Kidney (tissue), 13 donors: ENCODE measurements at regions not wholly inside any gene's neighbourhood (a gene's known extent, or its start where the extent isn't known, plus 50 kb on each side); places are given as distances from the start of the nearest gene placed in this dataset.

ENCODE experiments used
- DNase-seq, 5 donors: peaks; one replicate each; pipeline ENCODE4 v3.0.0-alpha.2; 2013 to 2020
- FAIRE-seq: peaks from 2 replicates; lab custom pipeline; 2012; peaks lifted over from hg19 to GRCh38; lab: Jason Lieb, UNC
- H3K27ac ChIP-seq, 2 donors: one replicate each; pipeline ENCODE4 v1.7.0; 2013; ENCODE audit warnings: low read depth in 2 of 2, low read length in 2 of 2, inconsistent platforms in 1 of 2
- H3K27me3 ChIP-seq: one replicate; pipeline ENCODE4 v1.7.1; 2013; ENCODE audit warnings: low read length, inconsistent platforms; ENCODE audit not compliant: control insufficient read depth, insufficient read depth
- H3K36me3 ChIP-seq, 3 donors: one replicate each; pipeline versions ENCODE4 v1.7.0 to v1.7.1; 2013; ENCODE audit warnings: low read length in 3 of 3, control low read depth in 1 of 3, inconsistent platforms in 1 of 3; ENCODE audit not compliant: insufficient read depth in 3 of 3, control insufficient read depth in 2 of 3
- H3K4me1 ChIP-seq, 3 donors: one replicate each; pipeline versions ENCODE4 v1.7.0 to v1.7.1; 2013; ENCODE audit warnings: low read length in 3 of 3, inconsistent platforms in 1 of 3, low read depth in 1 of 3; ENCODE audit not compliant: control insufficient read depth in 2 of 3, insufficient read depth in 2 of 3
- H3K4me3 ChIP-seq, 3 donors: one replicate each; pipeline versions ENCODE4 v1.7.0 to v1.8.1; 2013; ENCODE audit warnings: low read length in 3 of 3, control low read depth in 1 of 3, inconsistent platforms in 1 of 3
- H3K9ac ChIP-seq, 3 donors: one replicate each; pipeline versions ENCODE4 v1.7.0 to v1.7.1; 2013; ENCODE audit warnings: low read length in 3 of 3, control low read depth in 1 of 3, inconsistent platforms in 1 of 3
- H3K9me3 ChIP-seq, 3 donors: one replicate each; pipeline versions ENCODE4 v1.7.0 to v1.7.1; 2013; ENCODE audit warnings: low read length in 3 of 3, control low read depth in 1 of 3, inconsistent platforms in 1 of 3; ENCODE audit not compliant: control insufficient read depth in 2 of 3, insufficient read depth in 1 of 3
- intact Hi-C: fragments of 100-400 bp; cut with DNase I; formaldehyde crosslinking; loops from one replicate; pipeline ENCODE4 v1.11.1; 2022
- TF ChIP-seq, protein P1 (sequence below): IDR thresholded peaks from 3 replicates; pipeline ENCODE4 v1.5.1; 2012; ENCODE audit warnings: mild to moderate bottlenecking, moderate library complexity, borderline replicate concordance; ENCODE audit not compliant: insufficient read depth; ENCODE audit errors: extremely low read depth
- donor health status: control.
- donor health status: control.
- donor health status: control.
- donor health status: control.
- donor health status: control.
- donor health status: DM: yes; HTN: yes; CAD: no.
- donor health status: Normal renal cell carcinoma (clear cell type).

DNA sequence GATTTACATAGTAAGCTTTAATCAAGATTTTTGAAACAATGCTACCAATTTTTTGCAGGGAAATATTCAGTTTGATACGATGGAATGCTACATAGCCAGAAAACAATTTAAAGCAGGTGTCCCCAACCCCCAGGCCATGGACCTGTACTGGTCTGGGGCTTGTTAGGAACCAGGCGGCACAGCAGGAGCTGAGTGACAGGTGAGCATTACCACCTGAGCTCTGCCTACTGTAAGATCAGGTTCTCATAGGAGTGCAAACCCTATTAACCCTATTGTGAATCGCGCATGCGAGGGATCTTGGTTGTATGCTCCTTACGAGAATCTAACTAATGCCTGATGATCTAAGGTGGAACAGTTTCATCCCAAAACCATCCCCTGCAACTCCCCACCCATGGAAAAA lies 322.6 kb upstream of the NECTIN3 start:
- Histone ChIP-seq H3K9ac (no peak overlapping the region), H3K4me3 (no peak overlapping the region), H3K27ac (no peak overlapping the region), H3K9me3 (peaks cover 0 to 6% (median 0%) of the 10 kb centered on the region in 3 donors), H3K4me1 (no peaks in the 10 kb centered on the region), H3K36me3 (no peaks in the 10 kb centered on the region), H3K27me3 (no peaks in the 10 kb centered on the region)
- TF ChIP-seq, protein P1, sequence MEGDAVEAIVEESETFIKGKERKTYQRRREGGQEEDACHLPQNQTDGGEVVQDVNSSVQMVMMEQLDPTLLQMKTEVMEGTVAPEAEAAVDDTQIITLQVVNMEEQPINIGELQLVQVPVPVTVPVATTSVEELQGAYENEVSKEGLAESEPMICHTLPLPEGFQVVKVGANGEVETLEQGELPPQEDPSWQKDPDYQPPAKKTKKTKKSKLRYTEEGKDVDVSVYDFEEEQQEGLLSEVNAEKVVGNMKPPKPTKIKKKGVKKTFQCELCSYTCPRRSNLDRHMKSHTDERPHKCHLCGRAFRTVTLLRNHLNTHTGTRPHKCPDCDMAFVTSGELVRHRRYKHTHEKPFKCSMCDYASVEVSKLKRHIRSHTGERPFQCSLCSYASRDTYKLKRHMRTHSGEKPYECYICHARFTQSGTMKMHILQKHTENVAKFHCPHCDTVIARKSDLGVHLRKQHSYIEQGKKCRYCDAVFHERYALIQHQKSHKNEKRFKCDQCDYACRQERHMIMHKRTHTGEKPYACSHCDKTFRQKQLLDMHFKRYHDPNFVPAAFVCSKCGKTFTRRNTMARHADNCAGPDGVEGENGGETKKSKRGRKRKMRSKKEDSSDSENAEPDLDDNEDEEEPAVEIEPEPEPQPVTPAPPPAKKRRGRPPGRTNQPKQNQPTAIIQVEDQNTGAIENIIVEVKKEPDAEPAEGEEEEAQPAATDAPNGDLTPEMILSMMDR = no peak
- FAIRE-seq (no peak), DNase-seq (no peak)
- intact Hi-C loops = no loop called here

DNA sequence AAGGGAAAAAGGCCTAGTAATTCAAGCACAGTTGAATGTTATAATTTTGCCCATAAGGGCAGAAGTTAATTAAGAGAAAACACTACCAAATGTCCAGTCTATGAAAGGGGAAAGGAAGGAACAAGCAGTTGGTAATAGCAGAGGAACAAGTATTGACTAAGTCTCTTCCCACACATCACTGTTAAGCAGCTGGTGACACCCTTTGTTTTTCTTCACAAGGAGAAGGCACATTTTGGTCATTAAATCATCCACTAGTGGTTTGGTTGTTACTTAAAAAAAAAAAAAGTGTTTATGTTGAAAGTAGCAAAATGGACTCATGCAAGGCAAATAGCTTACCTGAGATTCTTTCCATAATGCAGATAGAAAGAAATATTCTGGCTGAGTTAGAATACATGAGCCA lies 321.4 kb upstream of the NECTIN3 start:
- H3K4me3 ChIP-seq = no peak overlapping the region
- DNase-seq = no peak
- H3K36me3 ChIP-seq = no peaks in the 10 kb centered on the region
- intact Hi-C loops = no loop called here
- H3K9me3 ChIP-seq = peaks cover 0 to 6% (median 0%) of the 10 kb centered on the region in 3 donors
- no peaks in the 10 kb centered on the region for H3K4me1 ChIP-seq
- no peaks in the 10 kb centered on the region for H3K27me3 ChIP-seq
- no peak overlapping the region for H3K27ac ChIP-seq
- no peak overlapping the region for H3K9ac ChIP-seq
- FAIRE-seq = no peak
- TF ChIP-seq, protein P1 = no peak

DNA sequence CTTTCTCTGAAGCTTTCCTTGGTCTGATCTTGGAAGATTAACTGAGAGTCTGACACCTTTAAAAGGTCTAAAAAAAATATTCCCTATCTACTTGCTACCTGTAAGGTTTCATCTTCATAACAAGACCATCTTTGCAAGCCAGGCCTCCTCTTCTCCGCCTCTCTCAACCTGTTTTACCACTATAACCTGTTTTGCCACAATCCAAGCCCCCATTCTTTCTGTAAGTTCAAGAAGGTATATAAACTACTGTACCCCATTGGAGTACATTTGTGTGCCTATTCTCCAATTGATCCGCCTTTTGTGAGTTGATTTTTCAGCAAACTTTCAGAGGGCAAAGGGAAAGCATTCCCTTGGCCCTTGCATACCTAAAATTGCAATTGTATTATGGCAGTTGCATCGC lies 319.3 kb upstream of the NECTIN3 start:
- DNase-seq = no peak
- Histone ChIP-seq H3K27ac (no peak overlapping the region), H3K27me3 (no peaks in the 10 kb centered on the region), H3K36me3 (no peaks in the 10 kb centered on the region), H3K4me1 (no peaks in the 10 kb centered on the region), H3K4me3 (no peak overlapping the region), H3K9ac (no peak overlapping the region), H3K9me3 (no peaks in the 10 kb centered on the region)
- no peak for FAIRE-seq
- TF ChIP-seq, protein P1 = no peak
- intact Hi-C loops = no loop called here

DNA sequence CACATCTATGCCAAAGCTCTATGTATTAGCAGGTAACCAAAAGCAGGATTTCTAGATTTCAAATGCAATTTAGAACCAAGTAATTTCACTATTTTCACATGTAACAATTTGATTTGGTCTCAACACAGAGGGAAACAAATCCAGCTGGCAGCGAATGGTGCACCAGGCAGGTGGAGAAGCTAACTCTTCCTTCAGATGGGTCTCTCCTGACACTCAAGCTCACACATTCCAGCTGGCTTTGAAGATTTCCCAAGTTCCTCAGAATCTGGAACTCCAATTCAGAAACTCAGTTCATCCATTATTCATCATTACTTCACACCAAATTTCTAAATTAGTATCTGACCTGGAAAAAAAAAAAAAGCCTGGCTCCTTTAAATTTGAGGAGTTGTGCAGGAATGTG lies 318.1 kb upstream of the NECTIN3 start:
- no peaks in the 10 kb centered on the region for H3K27me3 ChIP-seq
- no peaks in the 10 kb centered on the region for H3K9me3 ChIP-seq
- no peak overlapping the region for H3K27ac ChIP-seq
- H3K9ac ChIP-seq = no peak overlapping the region
- FAIRE-seq (no peak), DNase-seq (no peak)
- intact Hi-C loops = no loop called here
- H3K4me1 ChIP-seq = no peaks in the 10 kb centered on the region
- TF ChIP-seq, protein P1 = no peak
- H3K4me3 ChIP-seq = no peak overlapping the region
- H3K36me3 ChIP-seq = no peaks in the 10 kb centered on the region
